GM23338 (cell line): ENCODE measurements at regions not wholly inside any gene's neighbourhood (a gene's known extent, or its start where the extent isn't known, plus 50 kb on each side); places are given as distances from the start of the nearest gene placed in this dataset.

Experiments
- ATAC-seq: fragments of 200-7000 bp; cut with Tn5 transposase; 3 replicates; pipeline ENCODE4 v1.9.1; 2020
- DNase-seq: peaks from one replicate; pipeline ENCODE4 v3.0.0-alpha.2; 2015; ENCODE audit warnings: low spot score
- H2AFZ ChIP-seq: fragments of 200-600 bp; sonication (generic); 2 replicates; pipeline ENCODE4 v1.8.0; 2016; ENCODE audit warnings: antibody characterized with exemption, mild to moderate bottlenecking, moderate library complexity
- H3F3A ChIP-seq: fragments of 200-600 bp; sonication (generic); replicated peaks from 2 replicates; pipeline ENCODE4 v1.8.0; 2017; ENCODE audit warnings: antibody characterized with exemption, mixed run types, low read depth
- H3K27ac ChIP-seq: fragments of 200-600 bp; sonication (generic); 2 replicates; pipeline ENCODE4 v1.6.1; 2016; ENCODE audit warnings: low read depth
- H3K27me3 ChIP-seq: fragments of 200-600 bp; sonication (generic); 2 replicates; pipeline ENCODE4 v1.8.0; 2016; ENCODE audit warnings: mild to moderate bottlenecking, mixed run types, moderate library complexity; ENCODE audit not compliant: insufficient read depth
- H3K36me3 ChIP-seq: fragments of 200-600 bp; sonication (generic); 2 replicates; pipeline ENCODE4 v1.8.0; 2016; ENCODE audit warnings: mild to moderate bottlenecking; ENCODE audit not compliant: insufficient read depth
- H3K4me1 ChIP-seq: fragments of 200-600 bp; sonication (generic); 2 replicates; pipeline ENCODE4 v1.8.0; 2016; ENCODE audit warnings: mild to moderate bottlenecking, moderate library complexity; ENCODE audit not compliant: insufficient read depth
- H3K4me2 ChIP-seq: fragments of 200-600 bp; sonication (generic); 2 replicates; pipeline ENCODE4 v1.7.1; 2017; ENCODE audit warnings: mixed run types
- H3K4me3 ChIP-seq: fragments of 200-600 bp; sonication (generic); 2 replicates; pipeline ENCODE4 v1.6.1; 2016; ENCODE audit warnings: mixed run types
- H3K79me2 ChIP-seq: fragments of 200-600 bp; sonication (generic); replicated peaks from 2 replicates; pipeline ENCODE4 v1.8.0; 2017; ENCODE audit warnings: mild to moderate bottlenecking; ENCODE audit not compliant: insufficient read depth
- H3K9me2 ChIP-seq: fragments of 200-600 bp; sonication (generic); 2 replicates; pipeline ENCODE4 v1.8.0; 2017; ENCODE audit not compliant: insufficient read depth
- H4K20me1 ChIP-seq: fragments of 200-600 bp; sonication (generic); replicated peaks from 2 replicates; pipeline ENCODE4 v1.8.0; 2017; ENCODE audit warnings: mild to moderate bottlenecking; ENCODE audit not compliant: insufficient read depth
- H3K27ac Mint-ChIP-seq: 2 replicates; pipeline ENCODE4 v1.8.0; 2020; ENCODE audit warnings: inconsistent platforms, mild to moderate bottlenecking, moderate library complexity, mixed read lengths
- H3K27me3 Mint-ChIP-seq: 3 replicates; pipeline ENCODE4 v1.8.0; 2022; ENCODE audit warnings: low read depth, mild to moderate bottlenecking, moderate library complexity, mixed read lengths, inconsistent platforms; ENCODE audit not compliant: insufficient read depth, poor library complexity
- H3K36me3 Mint-ChIP-seq: 3 replicates; pipeline ENCODE4 v1.8.0; 2021; ENCODE audit warnings: low read depth, mild to moderate bottlenecking, inconsistent platforms, moderate library complexity, mixed read lengths
- H3K4me1 Mint-ChIP-seq: 3 replicates; pipeline ENCODE4 v1.8.0; 2020; ENCODE audit warnings: mild to moderate bottlenecking, inconsistent platforms, mixed read lengths
- H3K4me3 Mint-ChIP-seq: 3 replicates; pipeline ENCODE4 v1.8.0; 2021; ENCODE audit warnings: moderate library complexity, mild to moderate bottlenecking, inconsistent platforms, mixed read lengths
- H3K9me3 Mint-ChIP-seq: 3 replicates; pipeline ENCODE4 v1.8.0; 2020; ENCODE audit warnings: moderate library complexity, mild to moderate bottlenecking, inconsistent platforms, mixed read lengths
- CREB1 ChIP-seq: fragments of 250-450 bp; sonication (Bioruptor Pico); IDR thresholded peaks from 2 replicates; pipeline ENCODE4 v1.5.0; 2020; ENCODE audit warnings: low read depth, mild to moderate bottlenecking, moderate library complexity
- CTCF ChIP-seq, 2 experiments: fragments of 200-600 bp in 1 of 2; sonication (generic) in 1 of 2; conservative IDR thresholded peaks; 2 replicates each; pipeline versions ENCODE4 v1.5.1 to v1.6.1; 2016 to 2017; ENCODE audit warnings: antibody characterized with exemption in 2 of 2, low read depth in 2 of 2, mild to moderate bottlenecking in 2 of 2, moderate library complexity in 1 of 2
- ETS1 ChIP-seq: IDR thresholded peaks from 2 replicates; pipeline ENCODE4 v1.6.1; 2016; ENCODE audit warnings: antibody characterized with exemption
- EZH2 ChIP-seq: fragments of 200-600 bp; sonication (generic); IDR thresholded peaks from one replicate; pipeline ENCODE4 v1.8.0; 2017; ENCODE audit warnings: antibody characterized with exemption, mild to moderate bottlenecking, low read depth; ENCODE audit not compliant: unreplicated experiment
- EZH2phosphoT487 ChIP-seq: fragments of 200-600 bp; sonication (generic); IDR thresholded peaks from one replicate; pipeline ENCODE4 v1.8.1; 2018; ENCODE audit warnings: antibody characterized with exemption; ENCODE audit not compliant: unreplicated experiment
- JUNB ChIP-seq: IDR thresholded peaks from one replicate; pipeline ENCODE4 v1.6.1; 2016; ENCODE audit warnings: antibody characterized with exemption; ENCODE audit not compliant: unreplicated experiment
- NANOG ChIP-seq: IDR thresholded peaks from 2 replicates; pipeline ENCODE4 v1.6.1; 2016; ENCODE audit warnings: antibody characterized with exemption, borderline replicate concordance
- POLR2AphosphoS5 ChIP-seq: IDR thresholded peaks from 2 replicates; pipeline ENCODE4 v1.6.1; 2016; ENCODE audit warnings: antibody characterized with exemption, low read depth
- STAT1 ChIP-seq: IDR thresholded peaks from one replicate; pipeline ENCODE4 v1.6.1; 2016; ENCODE audit warnings: antibody characterized with exemption; ENCODE audit not compliant: unreplicated experiment
- ZNF114 ChIP-seq: fragments of 250-450 bp; sonication (Bioruptor Pico); IDR thresholded peaks from 2 replicates; pipeline ENCODE4 v1.5.0; 2020; ENCODE audit warnings: mild to moderate bottlenecking, moderate library complexity
- ZNF331 ChIP-seq: fragments of 250-450 bp; sonication (Bioruptor Pico); IDR thresholded peaks from 2 replicates; pipeline ENCODE4 v1.5.0; 2020; ENCODE audit warnings: low read depth, mild to moderate bottlenecking, moderate library complexity
- ZNF462 ChIP-seq: fragments of 250-450 bp; sonication (Bioruptor Pico); IDR thresholded peaks from 2 replicates; pipeline ENCODE4 v1.5.0; 2020; ENCODE audit warnings: mild to moderate bottlenecking, moderate library complexity

GRCh38 chr7:25305831-25306230 is 77.5 kb upstream of the NPVF start:
- DNase-seq (no peak), ATAC-seq (no peak)
- Mint-ChIP-seq H3K36me3 (no peaks in the 10 kb centered on the region), H3K9me3 (no peaks in the 10 kb centered on the region; the same call in 2 of the 3 replicates), H3K4me1 (peaks cover 23% of the 10 kb centered on the region), H3K27ac (no peak overlapping the region), H3K4me3 (no peak overlapping the region), H3K27me3 (peaks cover 6% of the 10 kb centered on the region)
- TF ChIP-seq ETS1: no peak
- no peak overlapping the region for H3K4me3 ChIP-seq
- no peaks in the 10 kb centered on the region for H3K27me3 ChIP-seq
- no peaks in the 10 kb centered on the region for H3K36me3 ChIP-seq
- no peak overlapping the region for H2AFZ ChIP-seq
- H3K4me2 ChIP-seq: no peak overlapping the region
- 0 out of 2 replicates have a peak, but pooled peaks cover 8% of the 10 kb centered on the region for H3K9me2 ChIP-seq
- H3K27ac ChIP-seq: no peak overlapping the region
- no peaks in the 10 kb centered on the region for H3F3A ChIP-seq
- no peaks in the 10 kb centered on the region for H4K20me1 ChIP-seq
- no peaks in the 10 kb centered on the region for H3K79me2 ChIP-seq
- peaks cover 14% of the 10 kb centered on the region for H3K4me1 ChIP-seq

- Mint-ChIP-seq H3K27ac (no peak overlapping the region), H3K4me1 (peaks cover 28% of the 10 kb centered on the region), H3K4me3 (no peak overlapping the region), H3K27me3 (peaks cover 6% of the 10 kb centered on the region), H3K9me3 (no peaks in the 10 kb centered on the region; the same call in 2 of the 3 replicates), H3K36me3 (no peaks in the 10 kb centered on the region)
- H2AFZ ChIP-seq: no peak overlapping the region
- no peaks in the 10 kb centered on the region for H3K27me3 ChIP-seq
- no peak for DNase-seq
- H4K20me1 ChIP-seq: no peaks in the 10 kb centered on the region
- H3K4me3 ChIP-seq: no peak overlapping the region
- no peak overlapping the region for H3K27ac ChIP-seq
- no peak for ATAC-seq
- no peak overlapping the region for H3K4me2 ChIP-seq
- no peaks in the 10 kb centered on the region for H3K79me2 ChIP-seq
- no peaks in the 10 kb centered on the region for H3K36me3 ChIP-seq
- peaks cover 14% of the 10 kb centered on the region for H3K4me1 ChIP-seq
- H3F3A ChIP-seq: no peaks in the 10 kb centered on the region
- peaks cover 20% of the 10 kb centered on the region for H3K9me2 ChIP-seq
- TF ChIP-seq CTCF (conservative IDR thresholded peaks at IDR 0.05; ENCODE audit: low read depth in 2 of 2) (no peak), ETS1 (no peak), ZNF114 (CRISPR knock-in tag) (no peak), CREB1 (no peak), EZH2 (no peak), NANOG (no peak), ZNF331 (CRISPR knock-in tag) (no peak), ZNF462 (no peak), POLR2AphosphoS5 (no peak), STAT1 (no peak), EZH2phosphoT487 (no peak), JUNB (no peak)
These were observed 79.3 kb upstream of the NPVF start for GRCh38 chr7:25307624-25308023.
